Esophagus squamous epithelium (tissue), 4 donors: ENCODE measurements at regions not wholly inside any gene's neighbourhood (a gene's known extent, or its start where the extent isn't known, plus 50 kb on each side); places are given as distances from the start of the nearest gene placed in this dataset.

ENCODE experiments used
- POLR2A ChIP-seq, 4 donors: fragments of 450-650 bp; IDR thresholded peaks; one replicate each; pipeline ENCODE4 v1.6.1; 2017; ENCODE audit warnings: antibody characterized with exemption in 4 of 4, mild to moderate bottlenecking in 4 of 4, moderate library complexity in 3 of 4
- TF ChIP-seq, protein P1 (sequence below), 6 experiments: fragments of 450-650 bp in 4 of 6; fragments of 200-600 bp in 2 of 6; sonication (generic) in 2 of 6; IDR thresholded peaks; one replicate each; pipeline ENCODE4 v1.5.1; 2016 to 2019; ENCODE audit warnings: antibody characterized with exemption in 6 of 6, mild to moderate bottlenecking in 4 of 6, moderate library complexity in 4 of 6

DNA sequence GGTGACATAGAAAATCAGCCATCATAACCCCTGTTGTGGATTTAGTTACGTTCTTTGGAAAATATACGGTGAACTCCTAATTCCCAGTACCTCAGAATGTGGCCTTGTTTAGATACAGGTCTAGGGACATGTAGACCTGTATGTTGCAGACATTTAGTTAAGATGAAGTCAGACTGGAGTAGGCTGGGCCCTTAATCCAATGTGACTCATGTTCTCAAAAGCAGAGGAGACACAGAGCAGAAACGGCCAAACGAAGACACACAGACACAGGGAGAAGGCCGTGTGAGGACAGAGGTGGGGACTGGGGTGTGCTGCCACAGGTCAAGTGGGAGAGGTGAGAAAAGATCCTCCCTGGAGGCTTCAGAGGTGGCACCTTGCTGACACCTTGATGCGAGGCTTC, 119.0 kb upstream of the PROK2 start:
- TF ChIP-seq, protein P1, sequence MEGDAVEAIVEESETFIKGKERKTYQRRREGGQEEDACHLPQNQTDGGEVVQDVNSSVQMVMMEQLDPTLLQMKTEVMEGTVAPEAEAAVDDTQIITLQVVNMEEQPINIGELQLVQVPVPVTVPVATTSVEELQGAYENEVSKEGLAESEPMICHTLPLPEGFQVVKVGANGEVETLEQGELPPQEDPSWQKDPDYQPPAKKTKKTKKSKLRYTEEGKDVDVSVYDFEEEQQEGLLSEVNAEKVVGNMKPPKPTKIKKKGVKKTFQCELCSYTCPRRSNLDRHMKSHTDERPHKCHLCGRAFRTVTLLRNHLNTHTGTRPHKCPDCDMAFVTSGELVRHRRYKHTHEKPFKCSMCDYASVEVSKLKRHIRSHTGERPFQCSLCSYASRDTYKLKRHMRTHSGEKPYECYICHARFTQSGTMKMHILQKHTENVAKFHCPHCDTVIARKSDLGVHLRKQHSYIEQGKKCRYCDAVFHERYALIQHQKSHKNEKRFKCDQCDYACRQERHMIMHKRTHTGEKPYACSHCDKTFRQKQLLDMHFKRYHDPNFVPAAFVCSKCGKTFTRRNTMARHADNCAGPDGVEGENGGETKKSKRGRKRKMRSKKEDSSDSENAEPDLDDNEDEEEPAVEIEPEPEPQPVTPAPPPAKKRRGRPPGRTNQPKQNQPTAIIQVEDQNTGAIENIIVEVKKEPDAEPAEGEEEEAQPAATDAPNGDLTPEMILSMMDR (IDR thresholded peaks at IDR 0.05): no peak
- TF ChIP-seq POLR2A (IDR thresholded peaks at IDR 0.05): no peak
